ENCODE measurements at regions not wholly inside any gene's neighbourhood (a gene's known extent, or its start where the extent isn't known, plus 50 kb on each side); places are given as distances from the start of the nearest gene placed in this dataset.

GRCh38 chr15:61459785-61460707 lies 230.9 kb upstream of the RORA start:
- no peak for FAIRE-seq

GRCh38 chr15:61457050-61457733 lies 228.1 kb upstream of the RORA start:
- no peak for FAIRE-seq

- FAIRE-seq, result no peak
These were observed 220.1 kb upstream of the RORA start for GRCh38 chr15:61449186-61449702.

- no peak for FAIRE-seq
These were observed 218.9 kb upstream of the RORA start for GRCh38 chr15:61447981-61448380.

- FAIRE-seq, result no peak
These were observed 215.5 kb upstream of the RORA start for GRCh38 chr15:61444585-61444984.

GRCh38 chr15:61442821-61443220 lies 213.7 kb upstream of the RORA start:
- no peak for FAIRE-seq

- no peak for FAIRE-seq
These were observed 212.8 kb upstream of the RORA start for GRCh38 chr15:61441891-61442290.

GRCh38 chr15:61426466-61426865 lies 197.4 kb upstream of the RORA start:
- no peak for FAIRE-seq

- no peak for FAIRE-seq
These were observed 196.8 kb upstream of the RORA start for GRCh38 chr15:61425934-61426333.

- no peak for FAIRE-seq
These were observed 193.7 kb upstream of the RORA start for GRCh38 chr15:61422773-61423172.

GRCh38 chr15:61421938-61422337 lies 192.8 kb upstream of the RORA start:
- no peak for FAIRE-seq

GRCh38 chr15:61421470-61421869 lies 192.4 kb upstream of the RORA start:
- FAIRE-seq, result no peak

GRCh38 chr15:61420546-61420945 lies 191.4 kb upstream of the RORA start:
- FAIRE-seq, result no peak

- FAIRE-seq, result no peak
These were observed 186.6 kb upstream of the RORA start for GRCh38 chr15:61415617-61416120.

- no peak for FAIRE-seq
These were observed 182.9 kb upstream of the RORA start for GRCh38 chr15:61411902-61412510.

GRCh38 chr15:61410662-61411061 lies 181.6 kb upstream of the RORA start:
- FAIRE-seq, result no peak

GRCh38 chr15:61404567-61404966 lies 175.5 kb upstream of the RORA start:
- no peak for FAIRE-seq

GRCh38 chr15:61403884-61404283 lies 174.8 kb upstream of the RORA start:
- FAIRE-seq, result no peak

GRCh38 chr15:61401903-61402698 lies 173.0 kb upstream of the RORA start:
- FAIRE-seq, result no peak

GRCh38 chr15:61398310-61398709 lies 169.2 kb upstream of the RORA start:
- no peak for FAIRE-seq

- FAIRE-seq, result no peak
These were observed 167.3 kb upstream of the RORA start for GRCh38 chr15:61396235-61396919.

- no peak for FAIRE-seq
These were observed 164.8 kb upstream of the RORA start for GRCh38 chr15:61393949-61394348.

Measured in islet of Langerhans (tissue), 1 donor.